H1 (cell line): ENCODE measurements at regions not wholly inside any gene's neighbourhood (a gene's known extent, or its start where the extent isn't known, plus 50 kb on each side); places are given as distances from the start of the nearest gene placed in this dataset.
"Not testable (repeated sequence)": the region's sequence is repeated elsewhere in the genome, so short reads cannot be mapped to it uniquely, and the experiment has no call there.

Experiments
- CTCF ChIA-PET: fragments of 300-600 bp; sonication (Branson Sonifier 250); formaldehyde crosslinking; loops from one replicate; lab custom pipeline; 2021; ENCODE audit not compliant: partially characterized antibody; lab: Charles Lee
- POLR2A ChIA-PET: fragments of 300-600 bp; sonication (Branson Sonifier 250); formaldehyde crosslinking; loops from one replicate; lab custom pipeline; 2021; ENCODE audit warnings: inconsistent platforms; ENCODE audit not compliant: partially characterized antibody; lab: Charles Lee
- DNase-seq, 2 experiments: peaks; one replicate each; pipeline versions ENCODE4 v3.0.0 to v3.0.0-alpha.2; 2010 to 2022; ENCODE audit warnings: low spot score in 2 of 2, low read depth in 1 of 2, mixed read lengths in 1 of 2
- FAIRE-seq: peaks from 2 replicates; lab custom pipeline; 2011; peaks lifted over from hg19 to GRCh38; lab: Jason Lieb, UNC
- H2AFZ ChIP-seq: 2 replicates; pipeline ENCODE4 v1.8.1; 2012; ENCODE audit warnings: low read length, inconsistent platforms
- H2AK5ac ChIP-seq: 2 replicates; pipeline ENCODE4 v1.6.1; 2013; ENCODE audit warnings: low read depth, low read length
- H2BK120ac ChIP-seq: replicated peaks from 2 replicates; pipeline ENCODE3; 2013; ENCODE audit warnings: low read depth, low read length, inconsistent platforms
- H2BK12ac ChIP-seq: 2 replicates; pipeline ENCODE4 v1.6.1; 2013; ENCODE audit warnings: low read depth, low read length
- H2BK15ac ChIP-seq: 2 replicates; pipeline ENCODE4 v1.6.1; 2013; ENCODE audit warnings: low read length
- H2BK20ac ChIP-seq: 2 replicates; pipeline ENCODE4 v1.6.1; 2013; ENCODE audit warnings: low read length
- H2BK5ac ChIP-seq: 2 replicates; pipeline ENCODE4 v1.6.1; 2013; ENCODE audit warnings: low read depth, low read length
- H3K14ac ChIP-seq: 2 replicates; pipeline ENCODE4 v1.6.1; 2013; ENCODE audit warnings: inconsistent platforms; ENCODE audit not compliant: insufficient read length
- H3K18ac ChIP-seq: 2 replicates; pipeline ENCODE4 v1.6.1; 2013; ENCODE audit warnings: low read length; ENCODE audit errors: extremely low read depth
- H3K23ac ChIP-seq: 2 replicates; pipeline ENCODE4 v1.6.1; 2013; ENCODE audit warnings: inconsistent platforms; ENCODE audit not compliant: insufficient read length
- H3K23me2 ChIP-seq: 2 replicates; pipeline ENCODE4 v1.6.1; 2013; ENCODE audit warnings: low read depth, low read length
- H3K27ac ChIP-seq: 2 replicates; pipeline ENCODE4 v1.6.1; 2011; ENCODE audit warnings: low read depth, low read length, inconsistent platforms
- H3K27me3 ChIP-seq, 4 experiments: replicated peaks in 1 of 4; 1 replicate in 1 of 4; 2 replicates in 3 of 4; pipeline versions ENCODE4 v1.6.1 to v1.8.1; 2011 to 2013; ENCODE audit warnings: low read length in 3 of 4, mild to moderate bottlenecking in 3 of 4, inconsistent platforms in 2 of 4, mixed read lengths in 2 of 4, moderate library complexity in 1 of 4; ENCODE audit not compliant: control insufficient read depth in 3 of 4, insufficient read depth in 3 of 4; ENCODE audit errors: extremely low read depth in 1 of 4
- H3K36me3 ChIP-seq, 4 experiments: 2 replicates each; pipeline versions ENCODE4 v1.6.1 to v1.8.1; 2011 to 2013; ENCODE audit warnings: mild to moderate bottlenecking in 4 of 4, low read length in 3 of 4, moderate library complexity in 2 of 4, control low read depth in 1 of 4, inconsistent platforms in 1 of 4; ENCODE audit not compliant: insufficient read depth in 4 of 4, control insufficient read depth in 2 of 4
- H3K4ac ChIP-seq: replicated peaks from 2 replicates; pipeline ENCODE3; 2013; ENCODE audit warnings: low read length, low read depth, mixed read lengths, inconsistent platforms; ENCODE audit not compliant: insufficient read length
- H3K4me1 ChIP-seq, 4 experiments: replicated peaks in 1 of 4; 1 replicate in 1 of 4; 2 replicates in 3 of 4; pipeline versions ENCODE4 v1.6.1 to v1.8.1; 2011 to 2013; ENCODE audit warnings: low read length in 3 of 4, inconsistent platforms in 2 of 4, mixed read lengths in 1 of 4; ENCODE audit not compliant: insufficient read depth in 4 of 4, control insufficient read depth in 3 of 4
- H3K4me2 ChIP-seq, 2 experiments: 2 replicates each; pipeline versions ENCODE4 v1.6.1 to v1.8.1; 2011 to 2013; ENCODE audit warnings: low read depth in 2 of 2, low read length in 2 of 2, control low read depth in 1 of 2, inconsistent platforms in 1 of 2, mild to moderate bottlenecking in 1 of 2; ENCODE audit not compliant: insufficient read depth in 1 of 2
- H3K4me3 ChIP-seq, 4 experiments: fragments of 200-600, 300-600 bp in 1 of 4; sonication (generic), shearing (Covaris generic), sonication (Bioruptor Twin) in 1 of 4; 2 replicates each; pipeline versions ENCODE4 v1.5.1 to v1.8.1; 2011 to 2016; ENCODE audit warnings: low read length in 4 of 4, low read depth in 3 of 4, control low read depth in 2 of 4, inconsistent platforms in 2 of 4, mild to moderate bottlenecking in 2 of 4, mixed read lengths in 1 of 4, moderate library complexity in 1 of 4; ENCODE audit not compliant: insufficient read depth in 2 of 4; ENCODE audit errors: extremely low read depth in 1 of 4
- H3K56ac ChIP-seq: replicated peaks from 2 replicates; pipeline ENCODE3; 2013; ENCODE audit warnings: low read depth, mild to moderate bottlenecking, mixed read lengths, low read length, inconsistent platforms; ENCODE audit not compliant: insufficient read length
- H3K79me1 ChIP-seq: 2 replicates; pipeline ENCODE4 v1.6.1; 2013; ENCODE audit warnings: low read depth, low read length, control low read depth
- H3K79me2 ChIP-seq, 2 experiments: 2 replicates each; pipeline versions ENCODE4 v1.6.1 to v1.8.1; 2012 to 2013; ENCODE audit warnings: low read length in 2 of 2, mild to moderate bottlenecking in 2 of 2, inconsistent platforms in 1 of 2; ENCODE audit not compliant: insufficient read depth in 2 of 2, control insufficient read depth in 1 of 2
- H3K9ac ChIP-seq, 4 experiments: replicated peaks in 1 of 4; 1 replicate in 1 of 4; 2 replicates in 3 of 4; pipeline versions ENCODE4 v1.6.1 to v1.8.1; 2011 to 2013; ENCODE audit warnings: low read depth in 3 of 4, low read length in 3 of 4, control low read depth in 2 of 4, mild to moderate bottlenecking in 2 of 4, moderate library complexity in 2 of 4, inconsistent platforms in 1 of 4; ENCODE audit errors: extremely low read depth in 1 of 4
- H3K9me3 ChIP-seq, 2 experiments: 2 replicates each; pipeline versions ENCODE4 v1.6.1 to v1.8.1; 2012 to 2013; ENCODE audit warnings: mild to moderate bottlenecking in 2 of 2, moderate library complexity in 2 of 2, control low read depth in 1 of 2, inconsistent platforms in 1 of 2, low read depth in 1 of 2, low read length in 1 of 2, mixed read lengths in 1 of 2; ENCODE audit not compliant: insufficient read depth in 2 of 2
- H4K20me1 ChIP-seq, 2 experiments: replicated peaks in 1 of 2; 2 replicates each; pipeline versions ENCODE3 to v1.8.1; 2011 to 2013; ENCODE audit warnings: inconsistent platforms in 2 of 2, low read length in 2 of 2, mild to moderate bottlenecking in 1 of 2; ENCODE audit not compliant: insufficient read depth in 2 of 2, control insufficient read depth in 1 of 2
- H4K5ac ChIP-seq: 2 replicates; pipeline ENCODE4 v1.6.1; 2013; ENCODE audit warnings: low read length, low read depth, mixed read lengths, inconsistent platforms; ENCODE audit not compliant: insufficient read length
- H4K8ac ChIP-seq: 2 replicates; pipeline ENCODE4 v1.8.0; 2013; ENCODE audit warnings: mild to moderate bottlenecking, moderate library complexity, low read length, inconsistent platforms; ENCODE audit not compliant: insufficient read depth; ENCODE audit errors: extremely low read depth
- H4K91ac ChIP-seq: replicated peaks from 2 replicates; pipeline ENCODE3; 2013; ENCODE audit warnings: low read length, mixed read lengths, inconsistent platforms; ENCODE audit not compliant: insufficient read length
- WGBS, 2 experiments: shearing (Covaris generic) in 1 of 2; methylation state at CpG; one replicate each; pipeline versions ENCODE4 v1.1.6 to v1.1.7; 2013 to 2015; ENCODE audit warnings: low lambda C conversion rate in 2 of 2, mixed read lengths in 2 of 2, inconsistent platforms in 1 of 2, low coverage in 1 of 2, missing lambda C conversion rate in 1 of 2; ENCODE audit not compliant: insufficient replicate concordance in 2 of 2, insufficient coverage in 1 of 2, insufficient read length in 1 of 2; ENCODE audit errors: extremely low coverage in 1 of 2, missing lambda C conversion rate in 1 of 2; 5-methylcytosine and 5-hydroxymethylcytosine counted together

DNA sequence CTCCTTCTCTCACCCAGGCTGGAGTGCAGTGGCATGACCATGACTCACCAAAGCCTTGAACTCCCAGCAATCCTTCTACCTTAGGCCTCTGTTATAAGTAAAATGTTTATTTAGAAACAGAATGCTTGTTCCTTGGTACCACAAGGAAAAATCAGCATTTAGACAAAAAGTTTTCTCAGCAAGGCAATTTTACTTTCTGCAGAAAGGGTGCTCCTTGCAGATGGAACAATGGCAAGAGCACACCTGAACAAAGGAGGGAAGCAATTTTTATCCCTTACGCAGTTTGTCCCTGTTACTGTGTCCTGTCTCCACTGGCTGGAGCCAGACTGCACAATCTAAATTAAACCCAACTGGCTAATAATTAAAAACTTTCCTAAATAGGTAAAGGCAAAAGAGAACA lies 146.4 kb upstream of the CDYL start:
- CTCF ChIA-PET, H3K4me3 ChIP-seq, H3K23ac ChIP-seq, H3K14ac ChIP-seq, H2AK5ac ChIP-seq, H3K9me3 ChIP-seq, H4K5ac ChIP-seq, H4K8ac ChIP-seq, H3K23me2 ChIP-seq, DNase-seq, H3K79me1 ChIP-seq, FAIRE-seq, POLR2A ChIA-PET, H3K79me2 ChIP-seq, H3K4me1 ChIP-seq, H2BK120ac ChIP-seq, H3K18ac ChIP-seq, H3K56ac ChIP-seq, H3K36me3 ChIP-seq, H3K9ac ChIP-seq, H2BK12ac ChIP-seq, H2BK20ac ChIP-seq, H2BK5ac ChIP-seq, H4K20me1 ChIP-seq, H3K4ac ChIP-seq, H3K27me3 ChIP-seq, H3K4me2 ChIP-seq, H4K91ac ChIP-seq, H3K27ac ChIP-seq, H2BK15ac ChIP-seq, H2AFZ ChIP-seq: not testable (repeated sequence)
- WGBS, 2 experiments, result 100% methylated on average over 1 of the region's 1 CpG; no CpG with 5 or more reads in 1 of the 2 experiments
